ENCODE measurements at regions not wholly inside any gene's neighbourhood (a gene's known extent, or its start where the extent isn't known, plus 50 kb on each side); places are given as distances from the start of the nearest gene placed in this dataset.
"Not testable (repeated sequence)": the region's sequence is repeated elsewhere in the genome, so short reads cannot be mapped to it uniquely, and the experiment has no call there.

DNA sequence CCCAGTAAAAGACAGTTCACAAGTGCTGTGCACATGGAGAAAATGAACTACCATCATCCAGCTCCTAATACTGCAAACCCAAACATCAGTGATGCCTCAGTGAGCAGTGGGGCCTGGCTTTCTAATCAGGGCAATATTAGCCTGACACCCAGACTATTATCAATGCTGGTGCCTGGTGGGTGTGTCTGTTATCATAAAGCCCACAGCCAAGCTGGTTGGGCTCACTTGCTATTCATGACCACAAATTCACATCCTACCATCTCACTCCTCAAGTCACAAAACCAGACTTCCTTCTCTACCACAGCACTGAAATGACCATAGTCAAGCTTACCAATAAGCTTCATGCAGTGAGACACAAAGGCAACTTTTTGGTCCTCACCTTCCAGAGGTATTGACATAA, 180.8 kb upstream of the PLN start:
- POLR2A ChIA-PET = no interaction called here
- TF ChIP-seq HDGF (IDR thresholded peaks at IDR 0.05; ENCODE audit: borderline replicate concordance) = no peak
- TF ChIP-seq NFRKB (IDR thresholded peaks at IDR 0.05) = no peak
- TF ChIP-seq FOXM1 (IDR thresholded peaks at IDR 0.05; ENCODE audit: borderline replicate concordance) = no peak
- no peak for TF ChIP-seq FOXK2 (IDR thresholded peaks at IDR 0.05)
- no peak for TF ChIP-seq FOXA1 (IDR thresholded peaks at IDR 0.05)
- no peak for TF ChIP-seq LEF1 (IDR thresholded peaks at IDR 0.05; ENCODE audit: borderline replicate concordance)
- no peak for TF ChIP-seq SP1 (IDR thresholded peaks at IDR 0.05)
- TF ChIP-seq BHLHE40 (IDR thresholded peaks at IDR 0.05; ENCODE audit: borderline replicate concordance) = no peak
- no peak for TF ChIP-seq CTBP1 (IDR thresholded peaks at IDR 0.05; ENCODE audit: borderline replicate concordance)
- TF ChIP-seq ARNT (IDR thresholded peaks at IDR 0.05) = no peak
- no peak for TF ChIP-seq SUZ12 (IDR thresholded peaks at IDR 0.05)
- no peak for TF ChIP-seq ZNF384 (IDR thresholded peaks at IDR 0.05)
- no peak for TF ChIP-seq TARDBP (IDR thresholded peaks at IDR 0.05)
- TF ChIP-seq L3MBTL2 (conservative IDR thresholded peaks at IDR 0.05) = no peak
- TF ChIP-seq, protein P1, sequence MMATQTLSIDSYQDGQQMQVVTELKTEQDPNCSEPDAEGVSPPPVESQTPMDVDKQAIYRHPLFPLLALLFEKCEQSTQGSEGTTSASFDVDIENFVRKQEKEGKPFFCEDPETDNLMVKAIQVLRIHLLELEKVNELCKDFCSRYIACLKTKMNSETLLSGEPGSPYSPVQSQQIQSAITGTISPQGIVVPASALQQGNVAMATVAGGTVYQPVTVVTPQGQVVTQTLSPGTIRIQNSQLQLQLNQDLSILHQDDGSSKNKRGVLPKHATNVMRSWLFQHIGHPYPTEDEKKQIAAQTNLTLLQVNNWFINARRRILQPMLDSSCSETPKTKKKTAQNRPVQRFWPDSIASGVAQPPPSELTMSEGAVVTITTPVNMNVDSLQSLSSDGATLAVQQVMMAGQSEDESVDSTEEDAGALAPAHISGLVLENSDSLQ (IDR thresholded peaks at IDR 0.05) = no peak
- no peak for TF ChIP-seq ELF4 (IDR thresholded peaks at IDR 0.05)
- CTCF ChIA-PET = no interaction called here

DNA sequence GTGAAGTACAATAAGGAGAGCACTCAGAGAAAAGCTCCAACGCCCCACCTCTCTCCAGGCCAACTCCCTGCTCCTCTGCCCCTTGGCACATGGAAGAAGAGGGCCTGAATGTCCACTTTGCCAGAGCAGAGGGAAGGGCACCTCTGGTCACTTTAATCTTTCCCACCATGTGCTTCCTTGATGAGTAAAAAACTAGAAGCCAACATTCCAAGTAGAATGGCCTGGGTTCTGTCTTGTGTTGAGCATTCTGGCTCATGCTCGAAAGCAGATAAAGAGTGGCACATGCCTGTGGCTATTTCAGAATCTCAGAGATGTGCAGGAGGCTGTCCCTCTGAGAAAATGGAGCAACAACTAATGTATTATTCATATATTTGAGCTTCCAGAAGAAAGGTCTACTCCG, 177.4 kb upstream of the PLN start:
- ChIA-PET CTCF (no interaction called here), POLR2A (no interaction called here)
- no peak for DNase-seq (ENCODE audit: extremely low spot score)
- TF ChIP-seq ZNF384 (IDR thresholded peaks at IDR 0.05) = no peak
- no peak for TF ChIP-seq LEF1 (IDR thresholded peaks at IDR 0.05; ENCODE audit: borderline replicate concordance)
- no peak for TF ChIP-seq NFRKB (IDR thresholded peaks at IDR 0.05)
- TF ChIP-seq, protein P1 (IDR thresholded peaks at IDR 0.05) = no peak
- no peak for TF ChIP-seq SUZ12 (IDR thresholded peaks at IDR 0.05)
- no peak for TF ChIP-seq CTBP1 (IDR thresholded peaks at IDR 0.05; ENCODE audit: borderline replicate concordance)
- no peak for TF ChIP-seq HDGF (IDR thresholded peaks at IDR 0.05; ENCODE audit: borderline replicate concordance)
- TF ChIP-seq SP1 (IDR thresholded peaks at IDR 0.05) = no peak
- no peak for TF ChIP-seq ELF4 (IDR thresholded peaks at IDR 0.05)
- TF ChIP-seq TARDBP (IDR thresholded peaks at IDR 0.05) = no peak
- no peak for TF ChIP-seq FOXK2 (IDR thresholded peaks at IDR 0.05)
- no peak for TF ChIP-seq FOXA1 (IDR thresholded peaks at IDR 0.05)
- no peak for TF ChIP-seq L3MBTL2 (conservative IDR thresholded peaks at IDR 0.05)

More for the DNA sequence above, 180.8 kb upstream of the PLN start:
- DNase-seq (ENCODE audit: extremely low spot score) = no peak

DNA sequence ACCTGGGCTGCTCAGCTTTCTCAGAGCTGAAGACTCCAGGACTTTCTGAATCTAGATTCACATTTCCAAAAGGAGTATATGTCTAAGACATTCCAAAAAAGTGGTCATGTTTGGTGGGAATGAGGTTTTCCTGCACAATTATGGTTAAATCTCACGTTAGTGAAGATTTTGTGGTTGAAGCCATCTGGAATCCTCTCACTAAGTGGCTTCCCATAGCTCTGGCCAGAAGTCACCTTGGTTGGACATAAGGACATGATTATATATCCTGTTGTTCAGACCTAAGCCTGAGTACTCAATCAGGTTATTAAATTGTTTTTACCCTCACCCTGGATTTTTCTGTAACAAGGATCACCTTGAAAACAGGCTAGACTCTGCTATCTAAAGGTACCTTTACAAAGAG, 176.1 kb upstream of the PLN start:
- DNase-seq (ENCODE audit: extremely low spot score) = no peak
- no peak for TF ChIP-seq BHLHE40 (IDR thresholded peaks at IDR 0.05; ENCODE audit: borderline replicate concordance)
- TF ChIP-seq ZNF384 (IDR thresholded peaks at IDR 0.05) = no peak
- no peak for TF ChIP-seq L3MBTL2 (conservative IDR thresholded peaks at IDR 0.05)
- TF ChIP-seq SP1 (IDR thresholded peaks at IDR 0.05) = no peak
- no peak for TF ChIP-seq FOXA1 (IDR thresholded peaks at IDR 0.05)
- no peak for TF ChIP-seq CTBP1 (IDR thresholded peaks at IDR 0.05; ENCODE audit: borderline replicate concordance)
- TF ChIP-seq SUZ12 (IDR thresholded peaks at IDR 0.05) = no peak
- TF ChIP-seq ARNT (IDR thresholded peaks at IDR 0.05) = no peak
- TF ChIP-seq HDGF (IDR thresholded peaks at IDR 0.05; ENCODE audit: borderline replicate concordance) = no peak
- TF ChIP-seq FOXM1 (IDR thresholded peaks at IDR 0.05; ENCODE audit: borderline replicate concordance) = no peak
- TF ChIP-seq, protein P1 (IDR thresholded peaks at IDR 0.05) = no peak
- no peak for TF ChIP-seq NFRKB (IDR thresholded peaks at IDR 0.05)
- TF ChIP-seq TARDBP (IDR thresholded peaks at IDR 0.05) = no peak
- no peak for TF ChIP-seq ELF4 (IDR thresholded peaks at IDR 0.05)
- TF ChIP-seq LEF1 (IDR thresholded peaks at IDR 0.05; ENCODE audit: borderline replicate concordance) = no peak
- TF ChIP-seq FOXK2 (IDR thresholded peaks at IDR 0.05) = no peak
- POLR2A ChIA-PET = no interaction called here
- CTCF ChIA-PET = no interaction called here

DNA sequence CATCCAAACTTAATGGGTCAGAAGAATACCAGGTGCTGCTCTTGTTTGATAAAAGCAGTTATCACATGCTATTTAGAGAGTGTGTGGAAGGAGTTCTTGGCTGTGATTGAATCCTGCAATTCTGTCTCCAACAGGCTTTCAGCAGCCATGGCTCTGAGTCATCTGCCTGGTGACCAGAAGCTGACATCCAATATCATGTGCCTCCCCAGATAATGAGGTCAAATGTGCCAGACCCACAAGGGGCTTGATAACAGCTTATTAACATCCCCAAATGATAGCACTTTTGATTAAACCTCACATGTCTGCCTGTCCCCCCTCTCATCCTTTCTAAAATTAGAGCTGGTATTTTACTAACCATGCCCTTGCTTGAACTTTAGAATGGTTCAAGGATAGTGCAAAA, 175.7 kb upstream of the PLN start:
- POLR2A ChIA-PET = no interaction called here
- DNase-seq (ENCODE audit: extremely low spot score) = no peak
- CTCF ChIA-PET = no interaction called here
- TF ChIP-seq LEF1 (IDR thresholded peaks at IDR 0.05; ENCODE audit: borderline replicate concordance) (no peak), SUZ12 (IDR thresholded peaks at IDR 0.05) (no peak)

DNA sequence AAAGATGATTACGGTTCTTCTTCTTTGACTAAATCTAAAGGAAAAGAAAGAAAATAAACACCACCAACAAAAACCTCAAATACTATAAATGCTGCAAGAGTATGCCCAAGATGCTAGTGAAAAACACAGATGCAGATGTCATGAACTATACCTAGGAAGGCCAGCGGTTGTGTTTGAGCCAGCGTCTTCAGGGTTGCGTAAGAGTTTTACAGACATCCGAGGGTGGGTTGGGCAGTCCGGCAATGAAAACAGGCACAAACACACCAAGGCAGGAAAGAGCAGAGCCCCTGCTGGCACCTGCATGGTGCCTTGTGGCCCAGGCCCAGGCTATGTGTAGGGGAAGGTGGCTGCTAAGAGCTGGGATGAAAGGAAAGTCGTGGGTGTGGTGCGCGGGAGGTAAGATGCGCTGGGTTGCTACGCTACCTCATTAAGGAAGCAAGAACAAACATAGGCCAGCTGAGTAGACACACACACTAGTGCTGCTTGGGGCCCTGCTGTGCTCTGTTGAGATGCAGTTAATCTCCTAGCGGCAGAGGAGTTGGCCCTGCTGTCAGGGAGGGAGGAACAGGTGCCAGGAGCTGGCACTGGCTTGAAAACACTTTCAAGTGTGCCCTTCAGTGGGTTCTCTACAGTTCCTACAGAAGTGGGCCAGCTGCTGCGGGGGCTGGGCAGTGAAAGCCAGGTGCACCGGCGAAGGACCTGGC, 170.2 kb upstream of the PLN start:
- no peak for TF ChIP-seq LEF1 (IDR thresholded peaks at IDR 0.05; ENCODE audit: borderline replicate concordance)
- TF ChIP-seq FOXA1 (IDR thresholded peaks at IDR 0.05) = no peak
- TF ChIP-seq L3MBTL2 (conservative IDR thresholded peaks at IDR 0.05) = no peak
- TF ChIP-seq BHLHE40 (IDR thresholded peaks at IDR 0.05; ENCODE audit: borderline replicate concordance) = no peak
- TF ChIP-seq, protein P1 (IDR thresholded peaks at IDR 0.05) = no peak
- TF ChIP-seq HDGF (IDR thresholded peaks at IDR 0.05; ENCODE audit: borderline replicate concordance) = no peak
- no peak for TF ChIP-seq ELF4 (IDR thresholded peaks at IDR 0.05)
- no peak for TF ChIP-seq SUZ12 (IDR thresholded peaks at IDR 0.05)
- TF ChIP-seq ZNF384 (IDR thresholded peaks at IDR 0.05) = no peak
- TF ChIP-seq CTBP1 (IDR thresholded peaks at IDR 0.05; ENCODE audit: borderline replicate concordance) = no peak
- TF ChIP-seq FOXK2 (IDR thresholded peaks at IDR 0.05) = no peak
- TF ChIP-seq SP1 (IDR thresholded peaks at IDR 0.05) = no peak
- no peak for TF ChIP-seq NFRKB (IDR thresholded peaks at IDR 0.05)
- TF ChIP-seq FOXM1 (IDR thresholded peaks at IDR 0.05; ENCODE audit: borderline replicate concordance) = no peak
- no peak for TF ChIP-seq ARNT (IDR thresholded peaks at IDR 0.05)
- no peak for TF ChIP-seq TARDBP (IDR thresholded peaks at IDR 0.05)
- DNase-seq (ENCODE audit: extremely low spot score) = no peak
- ChIA-PET CTCF (no interaction called here), POLR2A (no interaction called here)

DNA sequence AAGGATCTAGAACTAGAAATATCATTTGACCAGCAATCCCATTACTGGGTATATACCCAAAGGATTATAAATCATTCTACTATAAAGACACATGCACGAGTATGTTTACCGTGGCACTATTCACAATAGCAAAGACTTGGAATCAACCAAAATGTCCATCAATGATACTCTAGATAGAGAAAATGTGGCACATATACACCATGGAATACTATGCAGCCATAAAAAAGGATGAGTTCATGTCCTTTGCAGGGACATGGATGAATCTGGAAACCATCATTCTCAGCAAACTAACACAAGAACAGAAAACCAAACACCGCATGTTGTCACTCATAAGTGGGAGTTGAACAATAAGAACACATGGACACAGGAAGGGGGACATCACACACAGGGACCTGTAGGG, 167.5 kb upstream of the PLN start:
- POLR2A ChIA-PET; DNase-seq (ENCODE audit: extremely low spot score); CTCF ChIA-PET: not testable (repeated sequence)
